DMS53 treated with DMSO at 0.1 percent for 48 hours (cell line): ENCODE measurements at regions not wholly inside any gene's neighbourhood (a gene's known extent, or its start where the extent isn't known, plus 50 kb on each side); places are given as distances from the start of the nearest gene placed in this dataset.

Source experiments
- DNase-seq: peaks from one replicate; lab custom pipeline; 2025; ENCODE audit not compliant: unreplicated experiment; lab: John Stamatoyannopoulos, UW

GRCh38 chr6:40082278-40083043, 148.2 kb upstream of the MOCS1 start:
- DNase-seq = no peak

- no peak for DNase-seq
These were observed 143.5 kb upstream of the MOCS1 start for GRCh38 chr6:40077736-40078135.

GRCh38 chr6:40077315-40077714, 143.1 kb upstream of the MOCS1 start:
- DNase-seq = no peak

- no peak for DNase-seq
These were observed 140.9 kb upstream of the MOCS1 start for GRCh38 chr6:40075056-40075590.

- DNase-seq = no peak
These were observed 140.2 kb upstream of the MOCS1 start for GRCh38 chr6:40074306-40075055.

- no peak for DNase-seq
These were observed 132.1 kb upstream of the MOCS1 start for GRCh38 chr6:40066372-40066771.

GRCh38 chr6:40056865-40057264, 122.6 kb upstream of the MOCS1 start:
- no peak for DNase-seq

GRCh38 chr6:40054602-40055001, 120.3 kb upstream of the MOCS1 start:
- no peak for DNase-seq

- no peak for DNase-seq
These were observed 119.9 kb upstream of the MOCS1 start for GRCh38 chr6:40054186-40054585.

GRCh38 chr6:40049128-40049527, 114.9 kb upstream of the MOCS1 start:
- no peak for DNase-seq

GRCh38 chr6:40044196-40044595, 109.9 kb upstream of the MOCS1 start:
- DNase-seq = no peak

- DNase-seq = no peak
These were observed 108.0 kb upstream of the MOCS1 start for GRCh38 chr6:40042232-40042631.

GRCh38 chr6:40039042-40039441, 104.8 kb upstream of the MOCS1 start:
- no peak for DNase-seq

- no peak for DNase-seq
These were observed 104.4 kb upstream of the MOCS1 start for GRCh38 chr6:40038626-40039025.

GRCh38 chr6:40037271-40037670, 103.0 kb upstream of the MOCS1 start:
- DNase-seq = no peak

- DNase-seq = no peak
These were observed 101.9 kb upstream of the MOCS1 start for GRCh38 chr6:40036186-40036585.

GRCh38 chr6:40028449-40028848, 94.2 kb upstream of the MOCS1 start:
- no peak for DNase-seq

GRCh38 chr6:40022867-40023266, 88.6 kb upstream of the MOCS1 start:
- DNase-seq = no peak

GRCh38 chr6:40020166-40020565, 85.9 kb upstream of the MOCS1 start:
- DNase-seq = no peak

- DNase-seq = no peak
These were observed 81.3 kb upstream of the MOCS1 start for GRCh38 chr6:40015530-40015929.

- DNase-seq = no peak
These were observed 77.6 kb upstream of the MOCS1 start for GRCh38 chr6:40011844-40012243.

GRCh38 chr6:40000964-40001515, 66.8 kb upstream of the MOCS1 start:
- DNase-seq = no peak
